ENCODE measurements at regions not wholly inside any gene's neighbourhood (a gene's known extent, or its start where the extent isn't known, plus 50 kb on each side); places are given as distances from the start of the nearest gene placed in this dataset.

DNA sequence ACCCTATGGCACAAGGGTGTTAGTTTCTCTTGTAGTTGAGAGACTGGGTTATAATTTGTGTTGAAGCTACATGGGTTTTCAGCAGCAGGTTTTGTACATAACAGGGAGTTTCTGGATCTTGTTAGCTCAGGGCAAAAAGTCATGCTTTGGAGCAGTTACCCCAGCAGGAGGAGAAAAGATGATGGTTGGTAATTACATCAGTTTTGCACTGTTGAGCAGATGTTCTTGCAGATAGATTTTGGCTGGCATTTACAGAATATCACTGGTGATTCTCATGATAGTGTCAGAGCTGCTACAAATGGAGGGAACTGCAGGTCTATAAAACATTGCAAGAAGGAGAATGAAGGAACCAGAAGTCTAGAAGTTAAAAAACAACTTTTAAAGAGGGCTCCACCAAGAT is 215.2 kb upstream of the ATP5MC3 start:
- no peak for TF ChIP-seq TAF1 (conservative IDR thresholded peaks at IDR 0.05)
- no peak for TF ChIP-seq FOXA1 (IDR thresholded peaks at IDR 0.05)
- TF ChIP-seq NR2F2 (IDR thresholded peaks at IDR 0.05): no peak
- TF ChIP-seq, protein P1, sequence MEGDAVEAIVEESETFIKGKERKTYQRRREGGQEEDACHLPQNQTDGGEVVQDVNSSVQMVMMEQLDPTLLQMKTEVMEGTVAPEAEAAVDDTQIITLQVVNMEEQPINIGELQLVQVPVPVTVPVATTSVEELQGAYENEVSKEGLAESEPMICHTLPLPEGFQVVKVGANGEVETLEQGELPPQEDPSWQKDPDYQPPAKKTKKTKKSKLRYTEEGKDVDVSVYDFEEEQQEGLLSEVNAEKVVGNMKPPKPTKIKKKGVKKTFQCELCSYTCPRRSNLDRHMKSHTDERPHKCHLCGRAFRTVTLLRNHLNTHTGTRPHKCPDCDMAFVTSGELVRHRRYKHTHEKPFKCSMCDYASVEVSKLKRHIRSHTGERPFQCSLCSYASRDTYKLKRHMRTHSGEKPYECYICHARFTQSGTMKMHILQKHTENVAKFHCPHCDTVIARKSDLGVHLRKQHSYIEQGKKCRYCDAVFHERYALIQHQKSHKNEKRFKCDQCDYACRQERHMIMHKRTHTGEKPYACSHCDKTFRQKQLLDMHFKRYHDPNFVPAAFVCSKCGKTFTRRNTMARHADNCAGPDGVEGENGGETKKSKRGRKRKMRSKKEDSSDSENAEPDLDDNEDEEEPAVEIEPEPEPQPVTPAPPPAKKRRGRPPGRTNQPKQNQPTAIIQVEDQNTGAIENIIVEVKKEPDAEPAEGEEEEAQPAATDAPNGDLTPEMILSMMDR (IDR thresholded peaks at IDR 0.05; ENCODE audit: low read depth, low read length, missing input control): no peak
- no peak for TF ChIP-seq YY1 (IDR thresholded peaks at IDR 0.05)
- TF ChIP-seq HNF4G (IDR thresholded peaks at IDR 0.05): no peak
- no peak for TF ChIP-seq EGR1 (IDR thresholded peaks at IDR 0.05; ENCODE audit: low read depth in 2 of 2)
- no peak for TF ChIP-seq ATF3 (IDR thresholded peaks at IDR 0.05)
- no peak for TF ChIP-seq FOXA2 (IDR thresholded peaks at IDR 0.05)
- no peak for TF ChIP-seq JUND (IDR thresholded peaks at IDR 0.05)
- Histone ChIP-seq H3K9me3 (ENCODE audit: control insufficient read depth in 4 of 4, low read length in 3 of 4) (no peaks in the 10 kb centered on the region), H3K27me3 (ENCODE audit: control insufficient read depth in 4 of 4, insufficient read depth in 4 of 4, low read length in 3 of 4) (peaks cover 0 to 3% (median 1%) of the 10 kb centered on the region in 4 donors), H3K36me3 (ENCODE audit: control insufficient read depth in 4 of 4, insufficient read depth in 3 of 4, low read depth in 1 of 4, low read length in 3 of 4) (no peaks in the 10 kb centered on the region), H3K27ac (ENCODE audit: low read depth in 1 of 2, low read length in 2 of 2) (no peak overlapping the region), H3K4me3 (ENCODE audit: low read depth in 1 of 3, low read length in 3 of 3) (no peak overlapping the region), H3K4me1 (ENCODE audit: control insufficient read depth in 4 of 4, insufficient read depth in 4 of 4, low read length in 3 of 4) (no peaks in the 10 kb centered on the region), H3K9ac (ENCODE audit: low read depth in 1 of 2, low read length in 2 of 2) (no peak overlapping the region)
- DNase-seq (ENCODE audit: low spot score): no peak

GRCh38 chr2:175393851-175394250 is 212.3 kb upstream of the ATP5MC3 start:
- H3K4me1 ChIP-seq (ENCODE audit: control insufficient read depth in 4 of 4, insufficient read depth in 4 of 4, low read length in 3 of 4): no peaks in the 10 kb centered on the region
- no peak overlapping the region for H3K27ac ChIP-seq (ENCODE audit: low read depth in 1 of 2, low read length in 2 of 2)
- no peak for DNase-seq (ENCODE audit: low spot score)
- TF ChIP-seq YY1 (IDR thresholded peaks at IDR 0.05) (no peak), HNF4A (conservative IDR thresholded peaks at IDR 0.05) (no peak), NR2F2 (IDR thresholded peaks at IDR 0.05) (no peak), FOXA1 (IDR thresholded peaks at IDR 0.05) (no peak), RXRA (IDR thresholded peaks at IDR 0.05) (no peak), GABPA (IDR thresholded peaks at IDR 0.05 in 1 of 2, conservative IDR thresholded peaks at IDR 0.05 in 1 of 2) (no peak), SP1 (IDR thresholded peaks at IDR 0.05) (no peak), REST (IDR thresholded peaks at IDR 0.05) (no peak), HNF4G (IDR thresholded peaks at IDR 0.05) (no peak), ATF3 (IDR thresholded peaks at IDR 0.05) (no peak), JUND (IDR thresholded peaks at IDR 0.05) (no peak), FOXA2 (IDR thresholded peaks at IDR 0.05) (no peak), RAD21 (IDR thresholded peaks at IDR 0.05) (no peak), EGR1 (IDR thresholded peaks at IDR 0.05; ENCODE audit: low read depth in 2 of 2) (no peak)
- TF ChIP-seq, protein P2, sequence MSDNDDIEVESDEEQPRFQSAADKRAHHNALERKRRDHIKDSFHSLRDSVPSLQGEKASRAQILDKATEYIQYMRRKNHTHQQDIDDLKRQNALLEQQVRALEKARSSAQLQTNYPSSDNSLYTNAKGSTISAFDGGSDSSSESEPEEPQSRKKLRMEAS (IDR thresholded peaks at IDR 0.05): no peak
- TF ChIP-seq, protein P1 (IDR thresholded peaks at IDR 0.05; ENCODE audit: low read depth, low read length, missing input control): no peak
- 73% methylated on average over 1 of the region's 1 CpG for WGBS
- no peak overlapping the region for H3K9ac ChIP-seq (ENCODE audit: low read depth in 1 of 2, low read length in 2 of 2)
- no peaks in the 10 kb centered on the region for H3K9me3 ChIP-seq (ENCODE audit: control insufficient read depth in 4 of 4, low read length in 3 of 4)
- no peaks in the 10 kb centered on the region for H3K36me3 ChIP-seq (ENCODE audit: control insufficient read depth in 4 of 4, insufficient read depth in 3 of 4, low read depth in 1 of 4, low read length in 3 of 4)
- H3K4me3 ChIP-seq (ENCODE audit: low read depth in 1 of 3, low read length in 3 of 3): no peak overlapping the region
- H3K27me3 ChIP-seq (ENCODE audit: control insufficient read depth in 4 of 4, insufficient read depth in 4 of 4, low read length in 3 of 4): peaks cover 0 to 4% (median 1%) of the 10 kb centered on the region in 4 donors
